GM10248 (cell line): ENCODE measurements at regions not wholly inside any gene's neighbourhood (a gene's known extent, or its start where the extent isn't known, plus 50 kb on each side); places are given as distances from the start of the nearest gene placed in this dataset.

ENCODE experiments used
- CTCF ChIA-PET: fragments of 300-600 bp; sonication (Branson Sonifier 250); formaldehyde crosslinking; extraction: SDS; loops from one replicate; lab custom pipeline; 2021; ENCODE audit warnings: antibody characterized with exemption; lab: Yijun Ruan, JAX
- POLR2A ChIA-PET: fragments of 350-650 bp; sonication (Branson Sonifier 250); formaldehyde crosslinking; extraction: SDS; loops from one replicate; lab custom pipeline; 2020; ENCODE audit warnings: antibody characterized with exemption; lab: Yijun Ruan, JAX
- DNase-seq: peaks from one replicate; pipeline ENCODE4 v3.0.0; 2012; ENCODE audit errors: extremely low spot score
- TF ChIP-seq, protein P1 (sequence below): IDR thresholded peaks from 2 replicates; pipeline ENCODE4 v1.5.1; 2012; ENCODE audit warnings: mild to moderate bottlenecking, low read depth; ENCODE audit errors: extremely low read depth, missing control alignments, control extremely low read depth

GRCh38 chr22:44604991-44605390 lies 97.0 kb upstream of the PRR5 start:
- POLR2A ChIA-PET: no interaction called here
- TF ChIP-seq, protein P1, sequence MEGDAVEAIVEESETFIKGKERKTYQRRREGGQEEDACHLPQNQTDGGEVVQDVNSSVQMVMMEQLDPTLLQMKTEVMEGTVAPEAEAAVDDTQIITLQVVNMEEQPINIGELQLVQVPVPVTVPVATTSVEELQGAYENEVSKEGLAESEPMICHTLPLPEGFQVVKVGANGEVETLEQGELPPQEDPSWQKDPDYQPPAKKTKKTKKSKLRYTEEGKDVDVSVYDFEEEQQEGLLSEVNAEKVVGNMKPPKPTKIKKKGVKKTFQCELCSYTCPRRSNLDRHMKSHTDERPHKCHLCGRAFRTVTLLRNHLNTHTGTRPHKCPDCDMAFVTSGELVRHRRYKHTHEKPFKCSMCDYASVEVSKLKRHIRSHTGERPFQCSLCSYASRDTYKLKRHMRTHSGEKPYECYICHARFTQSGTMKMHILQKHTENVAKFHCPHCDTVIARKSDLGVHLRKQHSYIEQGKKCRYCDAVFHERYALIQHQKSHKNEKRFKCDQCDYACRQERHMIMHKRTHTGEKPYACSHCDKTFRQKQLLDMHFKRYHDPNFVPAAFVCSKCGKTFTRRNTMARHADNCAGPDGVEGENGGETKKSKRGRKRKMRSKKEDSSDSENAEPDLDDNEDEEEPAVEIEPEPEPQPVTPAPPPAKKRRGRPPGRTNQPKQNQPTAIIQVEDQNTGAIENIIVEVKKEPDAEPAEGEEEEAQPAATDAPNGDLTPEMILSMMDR: no peak
- CTCF ChIA-PET: no interaction called here

GRCh38 chr22:44604455-44604854 lies 97.5 kb upstream of the PRR5 start:
- CTCF ChIA-PET: no interaction called here
- POLR2A ChIA-PET: no interaction called here
- no peak for DNase-seq
- TF ChIP-seq, protein P1: no peak

More at GRCh38 chr22:44604991-44605390, 97.0 kb upstream of the PRR5 start:
- no peak for DNase-seq

DNA sequence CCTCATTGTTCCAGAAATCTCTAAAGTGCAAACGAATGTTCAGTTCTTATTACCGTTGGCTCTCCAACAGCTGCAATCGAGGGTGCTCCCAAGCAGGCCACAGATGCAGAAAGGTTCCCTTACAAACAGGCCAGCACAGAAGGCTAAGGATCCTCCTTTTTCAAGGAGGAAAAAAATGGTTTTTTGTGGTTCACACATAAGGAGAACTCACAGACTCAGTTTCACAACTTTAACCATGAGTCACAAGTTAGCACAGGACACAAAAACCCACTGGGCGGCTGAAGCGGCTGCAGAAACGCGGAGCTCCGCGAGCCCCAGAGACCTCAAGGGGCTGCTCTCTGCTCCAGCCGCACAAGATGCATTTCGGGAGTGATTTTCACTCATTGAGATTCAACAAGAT lies 98.2 kb upstream of the PRR5 start:
- ChIA-PET POLR2A (no interaction called here), CTCF (no interaction called here)
- DNase-seq: no peak
- TF ChIP-seq, protein P1: no peak

- CTCF ChIA-PET: interaction anchor here (1.3 kb wide), 1 partner anchor 29 kb away, joined by 3 read pairs; no protein-coding TSS in a partner anchor
- POLR2A ChIA-PET: interaction anchor here (0.7 kb wide), 1 partner anchor 15 kb away, joined by 4 read pairs; no protein-coding TSS in a partner anchor
- TF ChIP-seq, protein P1: no peak
- no peak for DNase-seq
Measured at GRCh38 chr22:44601725-44602124, 100.3 kb upstream of the PRR5 start.

- no peak for DNase-seq
- ChIA-PET CTCF (interaction anchor here (1.3 kb wide), 1 partner anchor 29 kb away, joined by 3 read pairs; no protein-coding TSS in a partner anchor), POLR2A (no interaction called here)
- TF ChIP-seq, protein P1: no peak
Measured at GRCh38 chr22:44601189-44601588, 100.8 kb upstream of the PRR5 start.

DNA sequence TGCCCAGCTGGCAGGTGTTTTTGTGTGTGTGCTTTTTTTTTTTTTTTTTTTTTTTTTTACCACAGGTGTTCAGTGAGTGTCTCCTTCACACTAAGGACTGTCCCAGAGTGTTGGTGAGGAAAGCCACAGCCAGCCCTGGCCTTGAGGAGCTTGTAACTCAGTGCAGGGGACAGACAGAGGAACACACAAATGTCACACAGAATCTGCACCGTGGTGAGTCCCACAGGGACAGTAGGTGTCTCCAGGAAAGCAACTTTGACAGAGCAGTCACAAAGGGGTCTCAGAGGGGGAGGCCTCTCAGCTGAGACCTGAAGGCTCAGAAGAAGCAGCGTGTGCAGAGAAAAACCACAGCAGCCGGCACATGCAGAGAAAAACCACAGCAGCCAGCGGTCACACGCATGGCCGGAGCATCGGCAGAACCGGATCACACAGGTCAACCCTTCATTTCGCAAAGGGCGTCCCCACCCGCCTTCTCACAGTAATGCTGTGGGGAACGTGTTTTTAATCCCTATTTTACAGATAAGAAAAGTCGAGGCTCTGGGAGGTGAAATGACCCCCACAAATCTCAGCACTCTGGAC lies 101.7 kb upstream of the PRR5 start:
- DNase-seq: no peak
- ChIA-PET POLR2A (interaction anchor here (0.6 kb wide), 1 partner anchor 27 kb away, joined by 3 read pairs; no protein-coding TSS in a partner anchor), CTCF (interaction anchor here (1.1 kb wide), 1 partner anchor 27 kb away, joined by 4 read pairs; no protein-coding TSS in a partner anchor)
- TF ChIP-seq, protein P1: no peak
